H9 (cell line): ENCODE measurements at regions not wholly inside any gene's neighbourhood (a gene's known extent, or its start where the extent isn't known, plus 50 kb on each side); places are given as distances from the start of the nearest gene placed in this dataset.

Experiments used
- DNase-seq: peaks from one replicate; pipeline ENCODE4 v3.0.0-alpha.2; 2017
- H2AFZ ChIP-seq: one replicate; pipeline ENCODE4 v1.6.1; 2013; ENCODE audit warnings: mild to moderate bottlenecking, low read length, control low read depth, moderate library complexity
- H2AK5ac ChIP-seq: 2 replicates; pipeline ENCODE4 v1.6.1; 2013; ENCODE audit warnings: low read length, control low read depth, mixed read lengths; ENCODE audit not compliant: insufficient read length
- H2BK120ac ChIP-seq: one replicate; pipeline ENCODE4 v1.6.1; 2013; ENCODE audit warnings: low read depth, mild to moderate bottlenecking, low read length, control low read depth, inconsistent platforms; ENCODE audit not compliant: poor library complexity, severe bottlenecking
- H2BK12ac ChIP-seq: 2 replicates; pipeline ENCODE4 v1.6.1; 2013; ENCODE audit warnings: low read length, control low read depth, mixed read lengths, low read depth; ENCODE audit not compliant: insufficient read length
- H2BK15ac ChIP-seq: 2 replicates; pipeline ENCODE4 v1.6.1; 2013; ENCODE audit warnings: low read depth, low read length, control low read depth
- H2BK20ac ChIP-seq: one replicate; pipeline ENCODE4 v1.6.1; 2013; ENCODE audit warnings: low read depth, mild to moderate bottlenecking, low read length, control low read depth, inconsistent platforms; ENCODE audit not compliant: poor library complexity, severe bottlenecking
- H2BK5ac ChIP-seq: 2 replicates; pipeline ENCODE4 v1.6.1; 2013; ENCODE audit warnings: low read length, control low read depth, mixed read lengths; ENCODE audit not compliant: insufficient read length
- H3K14ac ChIP-seq: 2 replicates; pipeline ENCODE4 v1.6.1; 2013; ENCODE audit warnings: low read length, control low read depth; ENCODE audit not compliant: insufficient read depth
- H3K18ac ChIP-seq: 2 replicates; pipeline ENCODE4 v1.6.1; 2013; ENCODE audit warnings: low read depth, mild to moderate bottlenecking, mixed read lengths, low read length, control low read depth; ENCODE audit not compliant: insufficient read length
- H3K23ac ChIP-seq: 2 replicates; pipeline ENCODE4 v1.6.1; 2013; ENCODE audit warnings: low read length, control low read depth, mixed read lengths, low read depth; ENCODE audit not compliant: insufficient read length
- H3K23me2 ChIP-seq: 2 replicates; pipeline ENCODE4 v1.6.1; 2013; ENCODE audit warnings: low read depth, mild to moderate bottlenecking, mixed read lengths, low read length, control low read depth; ENCODE audit not compliant: insufficient read length, poor library complexity, severe bottlenecking
- H3K27ac ChIP-seq: 2 replicates; pipeline ENCODE4 v1.5.1; 2013; ENCODE audit warnings: low read length, control low read depth, mixed read lengths, low read depth; ENCODE audit not compliant: insufficient read length
- H3K27me3 ChIP-seq: 2 replicates; pipeline ENCODE4 v1.6.1; 2013; ENCODE audit warnings: low read length, control low read depth, inconsistent platforms; ENCODE audit not compliant: insufficient read depth
- H3K4ac ChIP-seq: 2 replicates; pipeline ENCODE4 v1.6.1; 2013; ENCODE audit warnings: low read depth, mild to moderate bottlenecking, control low read depth, inconsistent platforms, low read length, moderate library complexity
- H3K4me1 ChIP-seq: 2 replicates; pipeline ENCODE4 v1.6.1; 2013; ENCODE audit warnings: low read length, control low read depth, inconsistent platforms; ENCODE audit not compliant: insufficient read depth
- H3K4me2 ChIP-seq: 2 replicates; pipeline ENCODE4 v1.6.1; 2013; ENCODE audit warnings: low read length, control low read depth, mixed read lengths; ENCODE audit not compliant: insufficient read length, insufficient read depth
- H3K56ac ChIP-seq: 2 replicates; pipeline ENCODE4 v1.6.1; 2013; ENCODE audit warnings: low read depth, mild to moderate bottlenecking, mixed read lengths, low read length, control low read depth; ENCODE audit not compliant: insufficient read length
- H3K79me1 ChIP-seq: 2 replicates; pipeline ENCODE4 v1.6.1; 2013; ENCODE audit warnings: low read depth, mild to moderate bottlenecking, moderate library complexity, low read length, control low read depth, inconsistent platforms; ENCODE audit not compliant: insufficient read depth, poor library complexity, severe bottlenecking
- H3K79me2 ChIP-seq: 2 replicates; pipeline ENCODE4 v1.6.1; 2013; ENCODE audit warnings: low read length, control low read depth, inconsistent platforms; ENCODE audit not compliant: insufficient read depth
- H3K9ac ChIP-seq: 2 replicates; pipeline ENCODE4 v1.6.1; 2013; ENCODE audit warnings: low read length, control low read depth, mixed read lengths; ENCODE audit not compliant: insufficient read length; ENCODE audit errors: extremely low read depth
- H3K9me3 ChIP-seq: one replicate; pipeline ENCODE4 v1.6.1; 2013; ENCODE audit warnings: low read depth, low read length, inconsistent platforms; ENCODE audit not compliant: control insufficient read depth
- H3T11ph ChIP-seq: one replicate; pipeline ENCODE4 v1.6.1; 2013; ENCODE audit warnings: mild to moderate bottlenecking, low read length, control low read depth, inconsistent platforms
- H4K20me1 ChIP-seq: one replicate; pipeline ENCODE4 v1.6.1; 2013; ENCODE audit not compliant: control insufficient read depth, insufficient read length, insufficient read depth
- H4K5ac ChIP-seq: 2 replicates; pipeline ENCODE4 v1.6.1; 2013; ENCODE audit warnings: low read depth, mild to moderate bottlenecking, mixed read lengths, low read length, control low read depth; ENCODE audit not compliant: insufficient read length
- H4K8ac ChIP-seq: replicated peaks from 2 replicates; pipeline ENCODE4 v1.6.1; 2013; ENCODE audit warnings: low read length, control low read depth, mixed read lengths, low read depth; ENCODE audit not compliant: insufficient read length
- H4K91ac ChIP-seq: 2 replicates; pipeline ENCODE4 v1.6.1; 2013; ENCODE audit warnings: low read depth, mild to moderate bottlenecking, moderate library complexity, mixed read lengths, low read length, control low read depth; ENCODE audit not compliant: insufficient read length
- H3K27ac Mint-ChIP-seq, 3 experiments: 2 replicates in 2 of 3; 3 replicates in 1 of 3; pipeline ENCODE4 v1.8.0; 2020 to 2021; ENCODE audit warnings: mixed read lengths in 3 of 3, mild to moderate bottlenecking in 1 of 3, moderate library complexity in 1 of 3
- H3K27me3 Mint-ChIP-seq: 2 replicates; pipeline ENCODE4 v1.8.0; 2021; ENCODE audit warnings: low read depth, mild to moderate bottlenecking, moderate library complexity, mixed read lengths
- H3K36me3 Mint-ChIP-seq, 3 experiments: 2 replicates in 2 of 3; 3 replicates in 1 of 3; pipeline ENCODE4 v1.8.0; 2020 to 2021; ENCODE audit warnings: low read depth in 3 of 3, mixed read lengths in 3 of 3; ENCODE audit not compliant: insufficient read depth in 1 of 3
- H3K4me1 Mint-ChIP-seq, 2 experiments: 2 replicates each; pipeline ENCODE4 v1.8.0; 2020; ENCODE audit warnings: mixed read lengths in 2 of 2
- H3K4me3 Mint-ChIP-seq, 2 experiments: 2 replicates in 1 of 2; 3 replicates in 1 of 2; pipeline ENCODE4 v1.8.0; 2020 to 2021; ENCODE audit warnings: mild to moderate bottlenecking in 2 of 2, mixed read lengths in 2 of 2, moderate library complexity in 1 of 2
- H3K9me3 Mint-ChIP-seq, 2 experiments: 2 replicates in 1 of 2; 3 replicates in 1 of 2; pipeline ENCODE4 v1.8.0; 2020; ENCODE audit warnings: mild to moderate bottlenecking in 2 of 2, mixed read lengths in 2 of 2, moderate library complexity in 1 of 2
- CTCF ChIP-seq: fragments of 200-600 bp; sonication (generic); conservative IDR thresholded peaks from 3 replicates; pipeline ENCODE4 v1.8.0; 2021; ENCODE audit warnings: antibody characterized with exemption, mild to moderate bottlenecking
- WGBS: extraction: QIAGEN DNeasy Blood & Tissue Kit; methylation state at CpG from one replicate; pipeline ENCODE4 v1.1.7; 2013; ENCODE audit warnings: missing lambda C conversion rate, low lambda C conversion rate, mixed read lengths; ENCODE audit not compliant: insufficient read length; ENCODE audit errors: extremely low coverage; 5-methylcytosine and 5-hydroxymethylcytosine counted together

- H3K27ac ChIP-seq = no peak overlapping the region
- H4K20me1 ChIP-seq = no peaks in the 10 kb centered on the region
- H2BK5ac ChIP-seq = no peak overlapping the region
- no peak overlapping the region for H3K9ac ChIP-seq
- H2BK20ac ChIP-seq = no peak overlapping the region
- no peak overlapping the region for H2BK15ac ChIP-seq
- Mint-ChIP-seq H3K9me3 (no peaks in the 10 kb centered on the region), H3K36me3 (no peaks in the 10 kb centered on the region), H3K27ac (no peak overlapping the region), H3K27me3 (peaks cover 2% of the 10 kb centered on the region), H3K4me3 (no peak overlapping the region), H3K4me1 (peaks cover 14 to 15% of the 10 kb centered on the region in 2 experiments)
- H3K9me3 ChIP-seq = no peaks in the 10 kb centered on the region
- H3K4ac ChIP-seq = no peak overlapping the region
- TF ChIP-seq CTCF = no peak
- no peak overlapping the region for H4K8ac ChIP-seq
- H3K23ac ChIP-seq = no peak overlapping the region
- no peak overlapping the region for H3K18ac ChIP-seq
- H3K4me1 ChIP-seq = peaks cover 6% of the 10 kb centered on the region
- H3K79me2 ChIP-seq = no peaks in the 10 kb centered on the region
- no peak overlapping the region for H3K14ac ChIP-seq
- no peak for DNase-seq
- H3T11ph ChIP-seq = no peak overlapping the region
- no peak overlapping the region for H2BK120ac ChIP-seq
- H3K56ac ChIP-seq = no peak overlapping the region
- no peaks in the 10 kb centered on the region for H3K79me1 ChIP-seq
- H3K27me3 ChIP-seq = no peaks in the 10 kb centered on the region; the same call in 1 of the 2 replicates
- no peak overlapping the region for H2BK12ac ChIP-seq
- no peak overlapping the region for H3K4me2 ChIP-seq
- no peak overlapping the region for H4K91ac ChIP-seq
- H2AFZ ChIP-seq = no peak overlapping the region
- no peaks in the 10 kb centered on the region for H3K23me2 ChIP-seq
- H4K5ac ChIP-seq = no peak overlapping the region
- no CpG with 5 or more reads among the region's 3 CpGs for WGBS
- H2AK5ac ChIP-seq = no peak overlapping the region
These were observed 98.1 kb upstream of the ACP3 start for GRCh38 chr3:132218817-132219755.
